GM19372 (cell line): ENCODE measurements at regions not wholly inside any gene's neighbourhood (a gene's known extent, or its start where the extent isn't known, plus 50 kb on each side); places are given as distances from the start of the nearest gene placed in this dataset.
A peak's percentile ranks its signal among the peaks of the same experiment; 100 is the strongest.

Experiments used
- ATAC-seq: cut with Tn5 transposase; IDR thresholded peaks from one replicate; pipeline ENCODE4 v1.9.1; 2021; ENCODE audit warnings: mild to moderate bottlenecking, low read depth, moderate library complexity; ENCODE audit not compliant: unreplicated experiment

DNA sequence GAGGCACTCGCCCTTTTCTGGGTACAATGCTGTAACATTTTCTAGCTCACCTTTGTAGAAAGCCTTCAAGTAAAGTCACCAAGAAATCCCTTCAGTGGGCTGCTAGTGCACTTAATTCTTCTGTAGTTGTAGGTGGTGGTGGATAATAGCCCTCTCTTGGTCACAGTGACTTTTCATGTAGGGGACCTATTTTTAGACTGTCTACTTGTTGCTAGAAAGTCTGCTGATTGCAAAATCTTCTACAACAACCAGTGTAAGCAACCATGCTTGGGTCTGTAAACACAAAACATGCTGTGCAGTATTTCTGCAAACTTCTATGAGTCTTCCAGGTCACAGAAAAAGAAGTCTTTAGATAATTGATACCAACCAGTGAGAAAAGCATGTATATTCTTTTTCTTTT, 55.6 kb downstream of the PBDC1 start:
- no peak for ATAC-seq

DNA sequence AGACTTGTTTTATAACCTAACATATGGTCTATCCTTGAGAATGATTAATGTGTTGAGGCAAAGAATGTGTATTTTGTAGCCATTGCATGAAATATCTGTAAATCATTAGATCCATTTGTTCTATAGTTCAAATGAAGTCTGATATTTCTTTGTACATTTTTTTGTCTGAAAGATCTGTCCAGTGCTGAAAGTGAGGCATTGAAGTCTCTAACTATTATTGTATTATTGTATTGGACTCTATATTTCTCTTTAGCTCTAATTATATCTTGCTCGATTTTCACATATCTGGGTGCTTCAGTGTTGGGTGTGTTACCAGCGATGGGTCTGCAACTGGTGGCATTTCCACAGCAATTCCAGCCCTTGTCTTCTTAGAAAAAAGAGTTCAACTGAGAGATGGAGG, 76.0 kb downstream of the PBDC1 start:
- no peak for ATAC-seq

- ATAC-seq, result peak; percentile 91
These were observed 80.6 kb downstream of the PBDC1 start for GRCh38 chrX:76253432-76253831.

DNA sequence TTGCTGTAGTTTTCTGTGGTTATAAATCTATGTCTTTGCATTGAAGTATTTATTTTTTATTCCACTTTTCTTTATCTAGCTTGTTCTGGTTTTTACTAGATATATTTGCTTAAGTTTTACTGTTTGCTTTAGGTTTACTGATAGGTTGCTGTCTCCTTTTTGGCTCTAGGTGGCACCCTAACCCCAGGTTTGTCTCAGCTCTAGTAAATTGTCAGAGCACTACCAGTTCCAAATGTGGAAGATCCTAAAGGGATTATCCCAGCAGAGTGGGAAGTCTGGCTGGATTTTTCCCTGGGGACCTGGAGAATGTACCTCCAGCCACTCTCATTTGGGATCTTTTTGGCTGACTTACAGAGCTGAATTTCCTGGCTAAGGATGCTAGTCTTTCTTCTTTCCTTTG, 106.1 kb downstream of the PBDC1 start:
- no peak for ATAC-seq
